Esophagus squamous epithelium (tissue), 5 donors: ENCODE measurements at regions not wholly inside any gene's neighbourhood (a gene's known extent, or its start where the extent isn't known, plus 50 kb on each side); places are given as distances from the start of the nearest gene placed in this dataset.

Source experiments
- DNase-seq: peaks from one replicate; lab custom pipeline; 2025; lab: John Stamatoyannopoulos, UW
- H3K27ac ChIP-seq, 4 donors: fragments of 200-600 bp; sonication (generic); one replicate each; pipeline ENCODE4 v1.5.1; 2016 to 2019; ENCODE audit warnings: mild to moderate bottlenecking in 1 of 4
- H3K27me3 ChIP-seq, 4 donors: fragments of 200-600 bp; sonication (generic); 1 replicate in 3 of 4; 2 replicates in 1 of 4; pipeline versions ENCODE4 v1.5.1 to v1.6.0; 2017 to 2021; ENCODE audit warnings: antibody characterized with exemption in 1 of 4
- H3K36me3 ChIP-seq, 3 donors: fragments of 200-600 bp; sonication (generic); one replicate each; pipeline ENCODE4 v1.5.1; 2016 to 2019
- H3K4me1 ChIP-seq, 3 donors: fragments of 200-600 bp; sonication (generic); one replicate each; pipeline ENCODE4 v1.5.1; 2017 to 2019
- H3K4me3 ChIP-seq, 4 donors: fragments of 200-600 bp; sonication (generic); 1 replicate in 3 of 4; 2 replicates in 1 of 4; pipeline ENCODE4 v1.5.1; 2016 to 2019; ENCODE audit warnings: mild to moderate bottlenecking in 2 of 4, moderate library complexity in 1 of 4
- H3K9me3 ChIP-seq, 3 donors: fragments of 200-600 bp; sonication (generic); one replicate each; pipeline ENCODE4 v1.5.1; 2016 to 2019
- POLR2A ChIP-seq, 4 donors: fragments of 450-650 bp; IDR thresholded peaks; one replicate each; pipeline ENCODE4 v1.6.1; 2017; ENCODE audit warnings: antibody characterized with exemption in 4 of 4, mild to moderate bottlenecking in 4 of 4, moderate library complexity in 3 of 4
- WGBS, 2 donors: methylation state at CpG; one replicate each; pipeline ENCODE4 v1.1.5; 2018; 5-methylcytosine and 5-hydroxymethylcytosine counted together
- intact Hi-C: fragments of 100-400 bp; cut with DNase I; formaldehyde crosslinking; loops from one replicate; pipeline ENCODE4 v1.15.0; 2022
- TF ChIP-seq, protein P1 (sequence below), 6 experiments: fragments of 450-650 bp in 4 of 6; fragments of 200-600 bp in 2 of 6; sonication (generic) in 2 of 6; IDR thresholded peaks; one replicate each; pipeline ENCODE4 v1.5.1; 2016 to 2019; ENCODE audit warnings: antibody characterized with exemption in 6 of 6, mild to moderate bottlenecking in 4 of 6, moderate library complexity in 4 of 6
- donor health status: DM: yes; HTN: yes; CAD: no.

DNA sequence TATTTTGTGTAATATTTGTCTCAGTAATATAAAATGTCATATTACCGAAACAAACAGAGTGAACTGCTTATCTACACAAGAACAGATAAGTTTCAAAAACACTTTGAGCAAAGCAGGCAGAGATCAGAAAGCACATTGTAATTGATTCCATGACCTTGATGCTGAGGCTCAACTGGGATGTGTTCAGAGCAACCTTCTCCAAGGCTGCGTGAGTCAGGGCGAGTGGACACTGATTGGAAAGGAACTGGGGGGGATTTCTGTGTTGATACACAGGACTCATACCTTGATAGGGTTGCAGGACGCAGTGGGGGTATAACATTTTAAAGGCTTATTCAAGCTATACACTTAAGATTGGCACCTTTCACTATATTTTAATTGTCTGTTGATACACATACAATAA is 1136.3 kb downstream of the UQCRFS1 start:
- H3K9me3 ChIP-seq, result peaks cover 0 to 16% (median 0%) of the 10 kb centered on the region in 3 donors
- TF ChIP-seq, protein P1, sequence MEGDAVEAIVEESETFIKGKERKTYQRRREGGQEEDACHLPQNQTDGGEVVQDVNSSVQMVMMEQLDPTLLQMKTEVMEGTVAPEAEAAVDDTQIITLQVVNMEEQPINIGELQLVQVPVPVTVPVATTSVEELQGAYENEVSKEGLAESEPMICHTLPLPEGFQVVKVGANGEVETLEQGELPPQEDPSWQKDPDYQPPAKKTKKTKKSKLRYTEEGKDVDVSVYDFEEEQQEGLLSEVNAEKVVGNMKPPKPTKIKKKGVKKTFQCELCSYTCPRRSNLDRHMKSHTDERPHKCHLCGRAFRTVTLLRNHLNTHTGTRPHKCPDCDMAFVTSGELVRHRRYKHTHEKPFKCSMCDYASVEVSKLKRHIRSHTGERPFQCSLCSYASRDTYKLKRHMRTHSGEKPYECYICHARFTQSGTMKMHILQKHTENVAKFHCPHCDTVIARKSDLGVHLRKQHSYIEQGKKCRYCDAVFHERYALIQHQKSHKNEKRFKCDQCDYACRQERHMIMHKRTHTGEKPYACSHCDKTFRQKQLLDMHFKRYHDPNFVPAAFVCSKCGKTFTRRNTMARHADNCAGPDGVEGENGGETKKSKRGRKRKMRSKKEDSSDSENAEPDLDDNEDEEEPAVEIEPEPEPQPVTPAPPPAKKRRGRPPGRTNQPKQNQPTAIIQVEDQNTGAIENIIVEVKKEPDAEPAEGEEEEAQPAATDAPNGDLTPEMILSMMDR (IDR thresholded peaks at IDR 0.05), result no peak
- TF ChIP-seq POLR2A (IDR thresholded peaks at IDR 0.05), result no peak
- no peak overlapping the region for H3K4me3 ChIP-seq
- H3K36me3 ChIP-seq, result no peaks in the 10 kb centered on the region
- no peak overlapping the region for H3K27ac ChIP-seq
- no peak for DNase-seq
- no peaks in the 10 kb centered on the region for H3K27me3 ChIP-seq
- H3K4me1 ChIP-seq, result no peaks in the 10 kb centered on the region
- WGBS, 2 donors, result 75 to 78% methylated on average over 4 of the region's 4 CpGs
- intact Hi-C loops, result no loop called here

DNA sequence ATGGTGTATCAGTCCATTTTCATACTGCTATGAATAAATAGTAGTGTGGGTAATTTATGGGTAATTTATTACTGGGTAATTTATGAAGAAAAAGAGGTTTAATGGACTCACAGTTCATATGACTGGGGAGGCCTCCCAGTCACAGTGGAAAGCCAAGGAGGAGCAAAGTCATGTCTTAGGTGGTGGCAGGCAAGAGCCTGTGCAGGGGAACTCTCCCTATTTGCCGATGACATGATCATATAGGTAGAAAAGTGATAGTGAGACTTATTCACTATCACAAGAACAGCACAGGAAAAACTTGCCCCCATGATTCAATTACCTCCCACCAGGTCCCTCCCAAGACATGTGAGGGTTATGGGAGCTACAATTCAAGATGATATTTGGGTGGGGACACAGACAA is 1137.7 kb downstream of the UQCRFS1 start:
- Histone ChIP-seq H3K4me3 (no peak overlapping the region), H3K27ac (no peak overlapping the region), H3K9me3 (peaks cover 0 to 10% (median 0%) of the 10 kb centered on the region in 3 donors), H3K27me3 (no peaks in the 10 kb centered on the region), H3K4me1 (no peaks in the 10 kb centered on the region), H3K36me3 (no peaks in the 10 kb centered on the region)
- TF ChIP-seq, protein P1 (IDR thresholded peaks at IDR 0.05), result no peak
- no peak for TF ChIP-seq POLR2A (IDR thresholded peaks at IDR 0.05)
- 86 to 89% methylated on average over 1 of the region's 1 CpG for WGBS, 2 donors
- no peak for DNase-seq
- intact Hi-C loops, result no loop called here

DNA sequence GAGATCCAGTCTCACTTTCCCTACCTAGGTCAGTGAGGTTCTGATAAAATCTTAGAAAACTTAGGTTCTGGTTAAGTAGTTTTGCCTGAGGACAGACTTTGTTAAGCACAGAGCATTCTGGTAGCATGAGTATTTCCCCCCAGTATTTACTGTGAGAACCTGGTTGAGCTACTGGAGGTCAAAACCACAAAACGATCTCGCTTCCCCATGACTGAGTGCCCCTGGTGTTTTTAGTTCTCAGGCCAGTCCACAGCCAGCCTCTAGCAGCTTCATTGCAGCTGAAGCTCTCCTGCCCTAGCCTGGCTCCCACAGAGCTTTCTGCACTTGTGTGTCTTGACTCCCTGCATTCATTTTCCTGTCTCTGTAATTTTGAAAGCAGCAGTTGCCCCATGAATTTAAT is 1138.2 kb downstream of the UQCRFS1 start:
- no peaks in the 10 kb centered on the region for H3K36me3 ChIP-seq
- no peaks in the 10 kb centered on the region for H3K27me3 ChIP-seq
- DNase-seq, result no peak
- peaks cover 0 to 10% (median 0%) of the 10 kb centered on the region in 3 donors for H3K9me3 ChIP-seq
- 75 to 77% methylated on average over 1 to 2 of the region's 2 CpGs for whole genome bisulfite sequencing, 2 donors
- no peak overlapping the region for H3K4me3 ChIP-seq
- intact Hi-C loops, result no loop called here
- TF ChIP-seq POLR2A (IDR thresholded peaks at IDR 0.05), result no peak
- TF ChIP-seq, protein P1 (IDR thresholded peaks at IDR 0.05), result no peak
- H3K4me1 ChIP-seq, result no peaks in the 10 kb centered on the region
- no peak overlapping the region for H3K27ac ChIP-seq

DNA sequence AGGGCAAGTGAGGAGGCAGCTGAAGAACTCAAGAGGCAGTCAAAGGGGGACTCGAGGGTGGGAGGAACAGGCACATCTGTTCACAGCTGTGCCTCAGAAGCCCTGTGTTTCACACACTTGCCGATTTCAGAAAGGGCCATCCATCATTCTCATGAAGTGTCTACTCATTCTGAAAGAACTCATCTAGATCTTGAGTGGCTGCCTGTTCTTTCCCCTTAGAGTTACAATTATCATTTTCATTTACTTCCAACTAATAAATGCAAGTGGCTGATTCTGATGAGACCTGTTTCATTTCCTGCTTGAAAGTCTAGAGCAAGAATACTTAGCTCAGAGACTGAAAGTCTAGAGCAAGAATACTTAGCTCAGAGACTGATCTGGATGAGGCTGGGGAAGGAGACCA is 1145.1 kb downstream of the UQCRFS1 start:
- Histone ChIP-seq H3K36me3 (no peaks in the 10 kb centered on the region), H3K4me1 (no peaks in the 10 kb centered on the region), H3K27ac (no peak overlapping the region), H3K27me3 (no peaks in the 10 kb centered on the region), H3K4me3 (no peak overlapping the region), H3K9me3 (peaks cover 0 to 18% (median 0%) of the 10 kb centered on the region in 3 donors)
- WGBS, 2 donors, result 0 to 28% methylated on average over 1 to 2 of the region's 2 CpGs
- no peak for DNase-seq
- TF ChIP-seq, protein P1 (IDR thresholded peaks at IDR 0.05), result no peak
- no peak for TF ChIP-seq POLR2A (IDR thresholded peaks at IDR 0.05)
- intact Hi-C loops, result no loop called here

DNA sequence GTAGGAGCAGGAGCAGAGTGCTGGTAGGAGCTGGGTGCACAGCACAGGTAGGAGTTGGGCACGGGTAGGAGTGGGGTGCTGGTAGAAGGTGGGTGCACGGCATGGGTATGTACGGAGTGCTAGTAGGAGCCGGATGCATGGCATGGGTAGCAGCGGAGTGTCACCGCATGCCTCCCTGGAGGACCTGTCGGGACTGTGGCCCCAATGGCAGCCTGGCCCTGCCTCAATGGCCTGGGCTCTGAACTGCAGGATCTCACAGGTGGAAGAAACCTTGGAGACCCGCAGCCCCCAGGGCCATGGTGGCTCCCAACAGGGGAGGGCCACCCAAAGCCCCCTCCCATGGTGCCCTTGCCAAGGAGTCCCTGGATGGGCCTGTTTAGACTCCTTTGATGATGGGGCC is 1146.0 kb downstream of the UQCRFS1 start:
- H3K27ac ChIP-seq, result no peak overlapping the region
- peaks cover 0 to 18% (median 6%) of the 10 kb centered on the region in 3 donors for H3K9me3 ChIP-seq
- no peak for TF ChIP-seq POLR2A (IDR thresholded peaks at IDR 0.05)
- TF ChIP-seq, protein P1 (IDR thresholded peaks at IDR 0.05), result no peak
- no peaks in the 10 kb centered on the region for H3K36me3 ChIP-seq
- no peak overlapping the region for H3K4me3 ChIP-seq
- WGBS, 2 donors, result 90% methylated on average over 7 to 8 of the region's 8 CpGs
- H3K27me3 ChIP-seq, result no peaks in the 10 kb centered on the region
- no peak for DNase-seq
- H3K4me1 ChIP-seq, result no peaks in the 10 kb centered on the region
- intact Hi-C loops, result no loop called here
